Posterior cingulate gyrus (tissue), 11 donors: ENCODE measurements at regions not wholly inside any gene's neighbourhood (a gene's known extent, or its start where the extent isn't known, plus 50 kb on each side); places are given as distances from the start of the nearest gene placed in this dataset.
"Not testable (repeated sequence)": the region's sequence is repeated elsewhere in the genome, so short reads cannot be mapped to it uniquely, and the experiment has no call there.

Experiments
- DNase-seq, 10 donors: peaks; one replicate each; pipeline versions ENCODE4 v3.0.0 to v3.0.0-alpha.2; 2020 to 2021; ENCODE audit warnings: mixed read lengths in 3 of 10
- intact Hi-C: fragments of 100-400 bp; cut with DNase I; formaldehyde crosslinking; loops from one replicate; pipeline ENCODE4 v1.15.1; 2023

DNA sequence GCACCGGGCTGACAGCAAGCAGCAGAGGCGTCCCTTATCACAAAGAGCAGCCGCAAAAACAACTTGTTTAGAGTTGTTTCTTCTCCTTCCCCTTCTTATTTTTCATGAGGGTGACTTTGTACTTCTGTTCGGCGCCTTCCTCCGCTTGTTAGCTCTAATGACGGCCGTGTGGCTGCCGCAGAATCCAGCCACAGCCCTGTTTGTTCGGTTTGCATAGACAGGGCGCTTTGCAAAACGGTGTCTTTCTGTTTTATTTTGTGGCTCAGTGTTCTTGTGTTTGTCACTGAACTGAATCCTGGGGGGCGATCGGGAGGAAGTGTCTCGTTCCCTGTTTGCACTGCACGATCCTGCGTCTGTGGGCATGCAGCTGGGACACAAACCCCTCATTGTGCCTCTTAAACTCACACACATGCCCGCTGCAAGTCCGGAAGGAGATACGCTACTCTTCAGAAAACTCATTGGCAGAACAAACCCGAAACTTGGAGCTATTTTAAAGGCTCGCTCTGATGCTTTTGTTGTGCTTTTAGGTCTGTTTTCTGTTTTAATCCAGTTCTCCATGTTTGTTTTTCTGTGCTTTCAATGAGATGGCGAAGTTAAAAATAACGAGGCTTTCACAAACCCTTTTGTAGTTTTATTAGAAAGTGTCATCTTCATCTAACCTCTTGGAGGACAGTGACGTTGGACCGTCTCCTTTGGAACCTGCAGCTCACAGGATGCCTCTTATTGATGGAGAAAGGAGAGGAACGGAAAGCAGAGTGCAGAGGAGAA, 213.9 kb downstream of the IRX2 start:
- peak in 1 of 10 donors; percentile 63 for DNase-seq
- intact Hi-C loops, result no loop called here

- DNase-seq, result no peak
- intact Hi-C loops, result no loop called here
These were observed 214.7 kb downstream of the IRX2 start for GRCh38 chr5:2536632-2537377.

- no peak for DNase-seq
- intact Hi-C loops, result no loop called here
These were observed 216.5 kb downstream of the IRX2 start for GRCh38 chr5:2534970-2535369.

- DNase-seq, result peak in 1 of 10 donors; percentile 54
- intact Hi-C loops, result no loop called here
These were observed 217.2 kb downstream of the IRX2 start for GRCh38 chr5:2534251-2534650.

GRCh38 chr5:2533848-2534247, 217.6 kb downstream of the IRX2 start:
- DNase-seq, intact Hi-C loops: not testable (repeated sequence)

DNA sequence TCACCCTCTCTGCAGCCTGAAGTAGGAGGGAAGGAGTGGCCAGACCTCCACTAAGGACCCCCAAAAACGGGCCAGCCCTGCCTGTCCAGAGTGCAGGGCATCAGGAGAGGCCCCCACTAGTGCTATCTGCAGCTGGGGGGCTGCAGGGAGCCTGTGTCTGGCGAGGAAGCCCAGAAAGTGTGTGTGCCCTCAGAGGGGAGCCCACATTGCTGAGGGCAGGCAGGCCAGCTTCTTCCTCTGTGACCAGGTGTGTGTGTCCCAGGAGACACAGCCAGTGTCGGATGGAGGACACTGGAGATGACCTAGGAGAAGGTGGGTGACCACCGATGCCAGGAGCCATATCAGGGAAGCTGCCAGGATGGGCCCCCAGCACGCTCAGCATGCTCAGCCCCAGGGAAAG, 218.7 kb downstream of the IRX2 start:
- intact Hi-C loops, result no loop called here
- peak in 1 of 10 donors; percentile 55 for DNase-seq

GRCh38 chr5:2531318-2531717, 220.2 kb downstream of the IRX2 start:
- DNase-seq, result no peak
- intact Hi-C loops, result no loop called here

GRCh38 chr5:2530609-2531008, 220.9 kb downstream of the IRX2 start:
- DNase-seq, result peak in 1 of 10 donors; percentile 52
- intact Hi-C loops, result no loop called here

DNA sequence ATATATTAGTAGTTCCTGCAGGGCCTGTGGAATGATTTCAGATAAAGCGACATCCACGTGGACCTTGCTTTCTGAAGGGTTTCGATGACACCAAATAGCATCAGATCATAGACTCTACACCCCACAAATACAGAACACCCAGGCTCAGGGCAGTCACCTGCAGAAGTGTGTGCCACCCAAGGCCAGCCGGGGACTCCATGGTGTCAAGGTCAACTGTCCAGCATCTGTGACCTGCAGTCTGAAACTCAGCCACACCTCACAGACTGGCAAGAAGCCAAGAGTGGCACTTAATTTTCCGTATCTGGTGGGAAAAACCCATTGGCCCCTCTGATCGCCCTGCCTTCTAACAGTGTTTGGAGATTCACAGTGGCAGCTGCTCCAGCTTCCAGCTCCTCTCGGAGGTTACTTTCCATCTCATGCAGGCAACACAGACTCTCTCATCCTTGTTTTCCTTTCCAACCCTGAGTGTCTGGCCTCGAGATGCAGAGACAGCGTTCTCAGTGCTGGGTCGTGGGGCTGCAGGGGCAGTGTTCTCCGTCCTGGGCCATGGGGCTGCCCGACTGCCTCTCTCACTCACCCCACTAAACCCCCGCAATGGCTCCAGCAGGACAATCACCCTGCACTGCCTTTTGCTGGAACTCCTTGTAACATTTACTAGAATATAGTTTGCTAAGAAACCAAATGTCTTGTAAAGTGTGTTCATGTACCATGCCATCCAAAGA, 221.9 kb downstream of the IRX2 start:
- DNase-seq, result peak in 1 of 10 donors; percentile 62
- intact Hi-C loops, result no loop called here

- no peak for DNase-seq
These were observed 226.1 kb downstream of the IRX2 start for GRCh38 chr5:2525351-2525750.

DNA sequence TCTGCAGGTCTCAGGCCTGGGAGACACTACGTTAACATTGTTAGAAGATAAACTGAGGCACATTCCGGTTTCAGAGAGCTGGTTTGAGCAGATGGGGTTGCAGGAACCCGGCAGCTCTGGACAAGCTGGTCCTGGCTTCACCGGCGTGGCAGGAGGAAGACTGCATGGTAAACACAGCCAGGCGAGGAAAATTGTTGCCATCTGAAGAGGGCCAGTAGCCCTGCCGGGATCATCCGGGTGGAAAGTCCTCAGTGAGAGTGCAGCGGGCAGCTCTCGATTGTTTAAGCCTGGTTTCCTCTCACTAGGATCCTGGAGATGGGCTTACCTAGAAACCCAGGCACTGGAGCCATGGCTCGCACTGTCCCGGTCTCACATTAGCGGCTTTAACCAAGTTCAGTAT, 226.9 kb downstream of the IRX2 start:
- intact Hi-C loops, result no loop called here
- DNase-seq, result no peak

More at GRCh38 chr5:2525351-2525750, 226.1 kb downstream of the IRX2 start:
- intact Hi-C loops, result no loop called here

GRCh38 chr5:2523180-2523579, 228.3 kb downstream of the IRX2 start:
- intact Hi-C loops, result no loop called here
- DNase-seq, result peak in 1 of 10 donors; percentile 54

- intact Hi-C loops, result no loop called here
- DNase-seq, result no peak
These were observed 229.1 kb downstream of the IRX2 start for GRCh38 chr5:2522372-2522771.

- intact Hi-C loops, result no loop called here
- no peak for DNase-seq
These were observed 232.3 kb downstream of the IRX2 start for GRCh38 chr5:2519153-2519552.

GRCh38 chr5:2517451-2517850, 234.0 kb downstream of the IRX2 start:
- DNase-seq, result no peak
- intact Hi-C loops, result no loop called here

- DNase-seq, result no peak
- intact Hi-C loops, result no loop called here
These were observed 236.2 kb downstream of the IRX2 start for GRCh38 chr5:2515180-2515764.

- intact Hi-C loops, result no loop called here
- no peak for DNase-seq
These were observed 237.0 kb downstream of the IRX2 start for GRCh38 chr5:2514484-2514883.

DNA sequence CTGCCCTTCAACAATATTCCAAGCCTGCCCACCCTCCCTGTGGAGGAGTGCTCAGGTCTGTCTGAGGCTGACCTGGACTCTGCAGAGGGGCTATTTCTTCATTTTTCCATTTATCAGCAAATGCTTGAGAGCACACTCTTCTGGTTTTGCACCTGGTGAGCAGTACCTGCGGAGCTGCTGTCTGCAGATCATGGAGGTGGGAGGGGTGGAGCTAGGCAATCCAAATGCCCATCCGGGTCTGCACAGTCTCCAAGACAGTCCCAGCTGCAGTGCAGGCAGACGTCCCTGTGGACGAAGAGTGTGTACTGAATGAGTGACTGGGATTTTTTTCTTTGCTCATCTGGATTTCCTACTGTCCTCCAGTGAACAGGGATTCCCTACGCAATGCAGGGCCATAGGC, 239.8 kb downstream of the IRX2 start:
- intact Hi-C loops, result no loop called here
- DNase-seq, result no peak

- DNase-seq, result no peak
- intact Hi-C loops, result no loop called here
These were observed 240.4 kb downstream of the IRX2 start for GRCh38 chr5:2511126-2511525.

GRCh38 chr5:2509527-2509926, 241.9 kb downstream of the IRX2 start:
- intact Hi-C loops, result no loop called here
- DNase-seq, result no peak

DNA sequence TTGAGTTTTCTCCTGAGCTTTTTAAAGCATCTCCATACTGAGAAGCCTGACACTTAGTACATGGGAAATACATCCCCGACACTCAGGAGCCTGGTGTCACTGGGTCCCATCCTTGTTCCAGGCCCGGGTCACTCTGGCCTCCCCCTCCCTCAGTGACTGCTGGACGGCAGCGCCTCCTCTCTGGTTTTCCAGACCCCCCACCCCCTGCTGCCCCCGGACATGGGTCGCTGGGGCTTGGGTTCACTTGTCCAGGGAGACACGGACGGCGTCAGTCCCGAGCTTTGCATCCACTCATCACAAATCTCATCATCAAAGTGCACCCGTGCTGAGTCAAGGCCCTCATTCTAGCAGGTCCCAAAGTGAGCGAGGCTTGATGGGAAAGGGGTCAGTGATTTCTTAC, 243.0 kb downstream of the IRX2 start:
- DNase-seq, result no peak
- intact Hi-C loops, result no loop called here
